SK-N-SH (cell line): ENCODE measurements at regions not wholly inside any gene's neighbourhood (a gene's known extent, or its start where the extent isn't known, plus 50 kb on each side); places are given as distances from the start of the nearest gene placed in this dataset.

ENCODE experiments used
- CTCF ChIA-PET: fragments of 300-600, 350-600 bp; formaldehyde crosslinking; extraction: SDS; loops from one replicate; lab custom pipeline; 2021; lab: Yijun Ruan, JAX
- POLR2A ChIA-PET: fragments of 350-600 bp; sonication (Branson Sonifier 250); formaldehyde crosslinking; extraction: SDS; loops from one replicate; lab custom pipeline; 2020; ENCODE audit warnings: antibody characterized with exemption, inconsistent platforms; lab: Yijun Ruan, JAX
- DNase-seq: peaks from one replicate; pipeline ENCODE4 v3.0.0; 2012
- H2AFZ ChIP-seq: fragments of 200-600 bp; sonication (generic); 2 replicates; pipeline ENCODE4 v1.8.1; 2016; ENCODE audit warnings: antibody characterized with exemption, mild to moderate bottlenecking, low read depth
- H3F3A ChIP-seq: fragments of 200-600 bp; sonication (generic); replicated peaks from 2 replicates; pipeline ENCODE3; 2016; ENCODE audit warnings: antibody characterized with exemption, mild to moderate bottlenecking; ENCODE audit not compliant: insufficient read depth
- H3K27ac ChIP-seq, 2 experiments: fragments of 200-500 bp in 1 of 2; fragments of 200-600 bp in 1 of 2; sonication (Bioruptor generic) in 1 of 2; sonication (generic), shearing (Covaris generic) in 1 of 2; 2 replicates each; pipeline versions ENCODE4 v1.5.1 to v1.6.1; 2014 to 2016; ENCODE audit warnings: low read depth in 2 of 2, inconsistent platforms in 1 of 2, low read length in 1 of 2, mild to moderate bottlenecking in 1 of 2, mixed read lengths in 1 of 2
- H3K27me3 ChIP-seq: fragments of 200-600 bp; sonication (generic), shearing (Covaris generic); 2 replicates; pipeline ENCODE4 v1.6.1; 2016; ENCODE audit warnings: mixed run types; ENCODE audit not compliant: insufficient read depth
- H3K36me3 ChIP-seq, 2 experiments: fragments of 200-500 bp in 1 of 2; fragments of 200-600 bp in 1 of 2; sonication (Bioruptor generic) in 1 of 2; sonication (generic) in 1 of 2; replicated peaks in 1 of 2; 2 replicates each; pipeline versions ENCODE3 to v1.5.1; 2014 to 2016; ENCODE audit warnings: low read length in 1 of 2, mild to moderate bottlenecking in 1 of 2; ENCODE audit not compliant: insufficient read depth in 2 of 2, control insufficient read depth in 1 of 2
- H3K4me1 ChIP-seq, 2 experiments: fragments of 200-500 bp in 1 of 2; fragments of 200-600 bp in 1 of 2; sonication (Bioruptor generic) in 1 of 2; sonication (generic), shearing (Covaris generic) in 1 of 2; 2 replicates each; pipeline versions ENCODE4 v1.5.1 to v1.6.1; 2014 to 2016; ENCODE audit warnings: low read depth in 1 of 2, low read length in 1 of 2, mixed run types in 1 of 2; ENCODE audit not compliant: insufficient read depth in 2 of 2, control insufficient read depth in 1 of 2
- H3K4me2 ChIP-seq: fragments of 200-600 bp; sonication (generic), shearing (Covaris generic); 2 replicates; pipeline ENCODE4 v1.6.1; 2017; ENCODE audit warnings: mixed run types
- H3K4me3 ChIP-seq, 2 experiments: fragments of 200-500 bp in 1 of 2; fragments of 200-600 bp in 1 of 2; sonication (Bioruptor generic) in 1 of 2; sonication (generic), shearing (Covaris generic) in 1 of 2; 2 replicates each; pipeline versions ENCODE4 v1.5.1 to v1.8.1; 2014 to 2016; ENCODE audit warnings: low read depth in 2 of 2, inconsistent platforms in 1 of 2, low read length in 1 of 2, mild to moderate bottlenecking in 1 of 2, mixed read lengths in 1 of 2, moderate library complexity in 1 of 2
- H3K79me2 ChIP-seq: fragments of 200-600 bp; sonication (generic); 2 replicates; pipeline ENCODE4 v1.8.1; 2017; ENCODE audit warnings: mild to moderate bottlenecking; ENCODE audit not compliant: insufficient read depth
- H3K9ac ChIP-seq: fragments of 200-600 bp; sonication (generic); 2 replicates; pipeline ENCODE4 v1.6.1; 2017; ENCODE audit warnings: mixed run types
- H3K9me2 ChIP-seq: fragments of 200-600 bp; sonication (generic); 2 replicates; pipeline ENCODE4 v1.6.1; 2017; ENCODE audit warnings: mixed run types
- H3K9me3 ChIP-seq: fragments of 200-600 bp; sonication (generic); 2 replicates; pipeline ENCODE4 v1.6.1; 2017; ENCODE audit warnings: mixed run types, mild to moderate bottlenecking, moderate library complexity
- H4K20me1 ChIP-seq: fragments of 200-600 bp; sonication (generic); 2 replicates; pipeline ENCODE4 v1.6.1; 2017; ENCODE audit warnings: mild to moderate bottlenecking, mixed run types; ENCODE audit not compliant: insufficient read depth
- CHD2 ChIP-seq: fragments of 150-350 bp; IDR thresholded peaks from 2 replicates; pipeline ENCODE4 v1.6.1; 2018; ENCODE audit warnings: low read length; ENCODE audit not compliant: partially characterized antibody
- CTCF ChIP-seq: fragments of 200-600 bp; sonication (generic); IDR thresholded peaks from 2 replicates; pipeline ENCODE4 v1.6.1; 2017; ENCODE audit warnings: antibody characterized with exemption, mild to moderate bottlenecking, moderate library complexity
- EP300 ChIP-seq, 2 experiments: IDR thresholded peaks; 2 replicates each; pipeline versions ENCODE4 v1.4.0 to v1.6.1; 2012; ENCODE audit warnings: borderline replicate concordance in 1 of 2, low read depth in 1 of 2, low read length in 1 of 2
- EZH2phosphoT487 ChIP-seq: fragments of 200-600 bp; sonication (generic); IDR thresholded peaks from 2 replicates; pipeline ENCODE4 v1.6.1; 2017; ENCODE audit warnings: low read depth, mixed run types, mild to moderate bottlenecking, antibody characterized with exemption, moderate library complexity, borderline replicate concordance
- FOXJ3 ChIP-seq: sonication (generic); formaldehyde crosslinking; IDR thresholded peaks from 2 replicates; pipeline ENCODE4 v1.5.1; 2020; ENCODE audit warnings: mild to moderate bottlenecking, missing genetic modification reagents
- FOXM1 ChIP-seq: IDR thresholded peaks from 2 replicates; pipeline ENCODE4 v1.4.0; 2012; ENCODE audit warnings: low read depth, mild to moderate bottlenecking
- MEF2A ChIP-seq: IDR thresholded peaks from 2 replicates; pipeline ENCODE4 v1.4.0; 2012; ENCODE audit warnings: low read depth, borderline replicate concordance
- RAD21 ChIP-seq: IDR thresholded peaks from 2 replicates; pipeline ENCODE4 v1.6.1; 2012; ENCODE audit warnings: mild to moderate bottlenecking, low read length
- SIN3A ChIP-seq: IDR thresholded peaks from 2 replicates; pipeline ENCODE4 v1.6.1; 2012; ENCODE audit warnings: low read depth, mild to moderate bottlenecking, low read length, moderate library complexity, borderline replicate concordance
- SMC3 ChIP-seq: IDR thresholded peaks from 2 replicates; pipeline ENCODE4 v1.6.1; 2012; ENCODE audit warnings: low read depth, low read length, improper control_type of control experiment
- TAF1 ChIP-seq: IDR thresholded peaks from 2 replicates; pipeline ENCODE4 v1.6.1; 2012; ENCODE audit warnings: low read depth, mild to moderate bottlenecking, low read length, moderate library complexity, borderline replicate concordance
- TCF12 ChIP-seq: IDR thresholded peaks from 2 replicates; pipeline ENCODE4 v1.4.0; 2012
- TEAD4 ChIP-seq: IDR thresholded peaks from 2 replicates; pipeline ENCODE4 v1.4.0; 2012; ENCODE audit warnings: mild to moderate bottlenecking, borderline replicate concordance; ENCODE audit not compliant: insufficient read depth
- ZBTB33 ChIP-seq: IDR thresholded peaks from 2 replicates; pipeline ENCODE4 v1.4.0; 2012; ENCODE audit warnings: low read depth, borderline replicate concordance
- WGBS: methylation state at CpG from one replicate; pipeline ENCODE4 v1.1.6; 2017; ENCODE audit warnings: low lambda C conversion rate; 5-methylcytosine and 5-hydroxymethylcytosine counted together

GRCh38 chr2:188000189-188000588 lies 291.5 kb upstream of the GULP1 start:
- H3F3A ChIP-seq = no peaks in the 10 kb centered on the region
- ChIA-PET POLR2A (no interaction called here), CTCF (interaction anchor here (2.3 kb wide), 1 partner anchor 419 kb away, joined by 5 read pairs; no protein-coding TSS in a partner anchor)

More at GRCh38 chr2:188000189-188000588, 291.5 kb upstream of the GULP1 start:
- H3K36me3 ChIP-seq = no peaks in the 10 kb centered on the region
- no peaks in the 10 kb centered on the region for H3K27me3 ChIP-seq
- H3K27ac ChIP-seq = no peak overlapping the region
- H3K4me3 ChIP-seq = no peak overlapping the region
- WGBS = 39% methylated on average over 2 of the region's 2 CpGs
- TF ChIP-seq EZH2phosphoT487 = no peak
- TF ChIP-seq FOXM1 = no peak
- TF ChIP-seq SIN3A = no peak
- no peak for TF ChIP-seq TEAD4
- TF ChIP-seq SMC3 = no peak
- no peak for TF ChIP-seq CHD2
- no peak for TF ChIP-seq CTCF
- TF ChIP-seq RAD21 = no peak
- no peak for TF ChIP-seq MEF2A
- TF ChIP-seq TCF12 = no peak
- no peak for TF ChIP-seq TAF1
- TF ChIP-seq ZBTB33 = no peak
- TF ChIP-seq EP300 (IDR thresholded peaks at IDR 0.05; ENCODE audit: borderline replicate concordance in 1 of 2, low read depth in 1 of 2, low read length in 1 of 2) = no peak
- no peak for TF ChIP-seq FOXJ3 (CRISPR knock-in tag)
- H4K20me1 ChIP-seq = no peaks in the 10 kb centered on the region
- H3K9ac ChIP-seq = no peak overlapping the region
- no peak for DNase-seq
- H3K79me2 ChIP-seq = no peaks in the 10 kb centered on the region
- no peak overlapping the region for H2AFZ ChIP-seq
- peaks cover 0 to 4% of the 10 kb centered on the region in 2 experiments; a peak in 1 of 4 replicates for H3K4me1 ChIP-seq
- no peaks in the 10 kb centered on the region for H3K9me2 ChIP-seq
- peaks cover 3% of the 10 kb centered on the region for H3K9me3 ChIP-seq
- no peak overlapping the region for H3K4me2 ChIP-seq
